DND-41 (cell line): ENCODE measurements at regions not wholly inside any gene's neighbourhood (a gene's known extent, or its start where the extent isn't known, plus 50 kb on each side); places are given as distances from the start of the nearest gene placed in this dataset.

ENCODE experiments used
- ATAC-seq: fragments of 200-7000 bp; cut with Tn5 transposase; 3 replicates; pipeline ENCODE4 v1.9.1; 2021; ENCODE audit warnings: low read depth; ENCODE audit not compliant: insufficient read depth
- DNase-seq: peaks from one replicate; pipeline ENCODE4 v3.0.0-alpha.2; 2020
- H2AFZ ChIP-seq: 2 replicates; pipeline ENCODE4 v1.6.0; 2012; ENCODE audit warnings: low read depth, low read length
- H3K27ac ChIP-seq: 2 replicates; pipeline ENCODE4 v1.5.1; 2012; ENCODE audit warnings: low read length, inconsistent platforms
- H3K27me3 ChIP-seq: fragments of 200-600 bp; sonication (generic); 2 replicates; pipeline ENCODE4 v1.6.0; 2012; ENCODE audit warnings: low read length, mild to moderate bottlenecking, inconsistent platforms; ENCODE audit not compliant: insufficient read depth, poor library complexity
- H3K36me3 ChIP-seq: 2 replicates; pipeline ENCODE4 v1.5.1; 2012; ENCODE audit warnings: low read length, inconsistent platforms; ENCODE audit not compliant: insufficient read depth
- H3K4me1 ChIP-seq: 2 replicates; pipeline ENCODE4 v1.5.1; 2012; ENCODE audit warnings: mild to moderate bottlenecking, low read length; ENCODE audit not compliant: insufficient read depth
- H3K4me2 ChIP-seq: 2 replicates; pipeline ENCODE4 v1.6.0; 2012; ENCODE audit warnings: mild to moderate bottlenecking, moderate library complexity, low read length, inconsistent platforms; ENCODE audit not compliant: insufficient read depth
- H3K4me3 ChIP-seq, 2 experiments: fragments of 200-600 bp in 1 of 2; shearing (Covaris generic) in 1 of 2; 2 replicates each; pipeline ENCODE4 v1.5.1; 2012 to 2016; ENCODE audit warnings: inconsistent platforms in 2 of 2, low read length in 2 of 2, mild to moderate bottlenecking in 2 of 2, low read depth in 1 of 2, moderate library complexity in 1 of 2
- H3K79me2 ChIP-seq: 2 replicates; pipeline ENCODE4 v1.6.0; 2012; ENCODE audit warnings: low read length, inconsistent platforms; ENCODE audit not compliant: insufficient read depth
- H3K9ac ChIP-seq: 2 replicates; pipeline ENCODE4 v1.6.0; 2012; ENCODE audit warnings: low read depth, mild to moderate bottlenecking, inconsistent platforms, low read length, moderate library complexity
- H3K9me3 ChIP-seq: 2 replicates; pipeline ENCODE4 v1.5.1; 2012; ENCODE audit warnings: low read length, moderate library complexity, mild to moderate bottlenecking, inconsistent platforms; ENCODE audit not compliant: insufficient read depth, severe bottlenecking
- H4K20me1 ChIP-seq: 2 replicates; pipeline ENCODE4 v1.6.0; 2012; ENCODE audit warnings: low read length; ENCODE audit not compliant: insufficient read depth
- CTCF ChIP-seq: IDR thresholded peaks from 2 replicates; pipeline ENCODE4 v1.5.1; 2012; ENCODE audit warnings: borderline replicate concordance, low read length, moderate library complexity, mild to moderate bottlenecking; ENCODE audit not compliant: poor library complexity, severe bottlenecking; ENCODE audit errors: extremely low read depth
- EZH2 ChIP-seq: IDR thresholded peaks from 3 replicates; pipeline ENCODE4 v1.6.1; 2012; ENCODE audit warnings: borderline replicate concordance, low read depth, mild to moderate bottlenecking, moderate library complexity, low read length, inconsistent platforms; ENCODE audit not compliant: severe bottlenecking

GRCh38 chr2:133712369-133712768, 144.1 kb upstream of the NCKAP5 start:
- no peaks in the 10 kb centered on the region for H3K27me3 ChIP-seq
- H3K27ac ChIP-seq = no peak overlapping the region
- no peak overlapping the region for H3K4me2 ChIP-seq
- TF ChIP-seq EZH2 = no peak
- no peak for TF ChIP-seq CTCF
- H3K9ac ChIP-seq = no peak overlapping the region
- H3K4me1 ChIP-seq = no peaks in the 10 kb centered on the region
- no peak overlapping the region for H2AFZ ChIP-seq
- DNase-seq (no peak), ATAC-seq (no peak)
- no peaks in the 10 kb centered on the region for H3K36me3 ChIP-seq
- H3K4me3 ChIP-seq = no peak overlapping the region
- H3K9me3 ChIP-seq = peaks cover 5% of the 10 kb centered on the region
- H4K20me1 ChIP-seq = no peaks in the 10 kb centered on the region
- no peaks in the 10 kb centered on the region for H3K79me2 ChIP-seq

DNA sequence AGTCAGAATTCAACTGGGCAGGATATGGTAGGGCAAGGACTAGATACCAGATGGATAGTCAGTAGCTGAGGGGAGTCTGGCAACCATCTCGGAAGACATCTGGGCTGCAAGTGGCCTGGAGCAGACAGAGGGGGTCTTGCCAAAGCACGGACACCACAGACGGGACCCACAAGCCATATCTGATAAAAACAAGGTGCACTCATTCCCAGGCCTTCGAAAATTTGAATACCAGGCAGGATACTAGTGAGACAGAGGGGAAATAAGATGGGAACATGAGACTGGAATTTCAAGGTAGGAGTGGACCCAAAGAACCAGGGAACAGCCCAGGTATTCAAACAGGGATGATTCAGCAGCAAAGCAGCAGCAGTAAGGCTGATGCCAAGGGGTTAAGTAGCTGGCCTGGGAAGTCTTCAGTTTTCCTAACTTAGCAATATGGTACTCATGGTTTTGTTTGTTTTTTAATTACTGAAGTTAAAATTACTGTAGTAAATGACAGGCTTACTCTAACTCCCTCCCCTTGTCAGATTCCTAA, 144.9 kb upstream of the NCKAP5 start:
- no peaks in the 10 kb centered on the region for H3K79me2 ChIP-seq
- no peaks in the 10 kb centered on the region for H4K20me1 ChIP-seq
- H3K27ac ChIP-seq = no peak overlapping the region
- no peaks in the 10 kb centered on the region for H3K36me3 ChIP-seq
- H3K9ac ChIP-seq = no peak overlapping the region
- H3K9me3 ChIP-seq = peaks cover 5% of the 10 kb centered on the region
- ATAC-seq (no peak), DNase-seq (no peak)
- no peaks in the 10 kb centered on the region for H3K27me3 ChIP-seq
- H2AFZ ChIP-seq = no peak overlapping the region
- no peaks in the 10 kb centered on the region for H3K4me1 ChIP-seq
- TF ChIP-seq CTCF (no peak), EZH2 (no peak)
- no peak overlapping the region for H3K4me3 ChIP-seq
- no peak overlapping the region for H3K4me2 ChIP-seq

- no peak overlapping the region for H3K9ac ChIP-seq
- no peaks in the 10 kb centered on the region for H3K9me3 ChIP-seq
- H2AFZ ChIP-seq = no peak overlapping the region
- H3K4me2 ChIP-seq = no peak overlapping the region
- H3K79me2 ChIP-seq = no peaks in the 10 kb centered on the region
- ATAC-seq (no peak; the same call in 2 of the 3 replicates), DNase-seq (no peak)
- H3K27ac ChIP-seq = no peak overlapping the region
- H3K27me3 ChIP-seq = no peaks in the 10 kb centered on the region
- no peak for TF ChIP-seq EZH2
- TF ChIP-seq CTCF = no peak
- H3K36me3 ChIP-seq = no peaks in the 10 kb centered on the region
- no peaks in the 10 kb centered on the region for H4K20me1 ChIP-seq
- H3K4me3 ChIP-seq = no peak overlapping the region
- H3K4me1 ChIP-seq = no peaks in the 10 kb centered on the region
Observed at GRCh38 chr2:133716166-133716565, 147.9 kb upstream of the NCKAP5 start.

DNA sequence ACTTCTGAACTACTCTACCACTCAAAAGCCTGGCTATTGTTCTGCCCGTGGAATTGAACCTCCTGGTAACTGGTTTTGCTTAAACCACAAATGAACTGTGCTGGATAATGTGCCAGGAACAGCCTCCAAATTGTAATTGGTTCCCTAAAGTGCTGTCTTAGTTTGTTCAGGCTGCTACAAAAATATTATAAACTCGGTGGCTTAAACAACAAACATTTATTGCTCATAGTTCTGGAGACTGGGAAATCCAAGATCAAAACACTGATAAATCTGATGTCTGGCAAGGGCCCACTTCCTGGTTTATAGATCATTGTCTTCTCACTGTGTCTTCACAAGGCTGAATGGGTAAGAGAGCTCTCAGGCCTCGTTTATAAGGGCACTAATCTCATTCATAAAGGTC, 149.2 kb upstream of the NCKAP5 start:
- no peak for ATAC-seq
- no peak for DNase-seq
- H3K4me2 ChIP-seq = no peak overlapping the region
- no peak overlapping the region for H3K9ac ChIP-seq
- H4K20me1 ChIP-seq = no peaks in the 10 kb centered on the region
- TF ChIP-seq CTCF (no peak), EZH2 (no peak)
- H3K27me3 ChIP-seq = no peaks in the 10 kb centered on the region
- no peaks in the 10 kb centered on the region for H3K36me3 ChIP-seq
- no peaks in the 10 kb centered on the region for H3K9me3 ChIP-seq
- H3K4me3 ChIP-seq = no peak overlapping the region
- H3K4me1 ChIP-seq = no peaks in the 10 kb centered on the region
- H2AFZ ChIP-seq = no peak overlapping the region
- H3K79me2 ChIP-seq = no peaks in the 10 kb centered on the region
- no peak overlapping the region for H3K27ac ChIP-seq
